HCT116 (cell line): ENCODE measurements at regions not wholly inside any gene's neighbourhood (a gene's known extent, or its start where the extent isn't known, plus 50 kb on each side); places are given as distances from the start of the nearest gene placed in this dataset.

Experiments
- ATAC-seq: fragments of 200-7000 bp; cut with Tn5 transposase; 2 replicates; pipeline ENCODE4 v1.9.1; 2020; ENCODE audit warnings: mild to moderate bottlenecking, moderate library complexity
- BruUV-seq: library from RNA; stranded (reverse); fragments of 400-500 nt; replicated peaks from 2 replicates; lab custom pipeline; 2021; lab: Mats Ljungman, UMichigan
- CTCF ChIA-PET: fragments of 300-600 bp; sonication (Branson Sonifier 250); formaldehyde crosslinking; loops from one replicate; lab custom pipeline; 2021; ENCODE audit warnings: antibody characterized with exemption; lab: Charles Lee
- POLR2A ChIA-PET: fragments of 300-600, 350-600 bp; sonication (Branson Sonifier 250); formaldehyde crosslinking; loops from one replicate; lab custom pipeline; 2021; ENCODE audit warnings: antibody characterized with exemption; lab: Charles Lee
- RAD21 ChIA-PET, 2 experiments: fragments of 300-600 bp; sonication (Branson Sonifier 250); formaldehyde crosslinking; loops; one replicate each; lab custom pipeline; 2023; ENCODE audit warnings: low total read pairs in 2 of 2; ENCODE audit not compliant: uncharacterized antibody in 2 of 2, unreplicated experiment in 2 of 2, low non-redundant PET in 1 of 2; lab: Charles Lee
- DNase-seq: peaks from one replicate; pipeline ENCODE4 v3.0.0-alpha.2; 2010; ENCODE audit warnings: low read depth, low spot score
- H2AFZ ChIP-seq: fragments of 200-600 bp; shearing (Covaris generic), sonication (generic); 2 replicates; pipeline ENCODE4 v1.6.1; 2017; ENCODE audit warnings: low read depth, mixed run types, mixed read lengths, antibody characterized with exemption, low read length; ENCODE audit not compliant: poor library complexity, severe bottlenecking
- H3K27ac ChIP-seq: 2 replicates; pipeline ENCODE4 v1.5.1; 2012; ENCODE audit warnings: low read depth, low read length
- H3K27me3 ChIP-seq: fragments of 200-600 bp; sonication (generic); 2 replicates; pipeline ENCODE4 v1.6.1; 2016; ENCODE audit warnings: mixed run types, low read length, mixed read lengths; ENCODE audit not compliant: insufficient read depth
- H3K36me3 ChIP-seq, 2 experiments: fragments of 200-500 bp in 1 of 2; fragments of 200-600 bp in 1 of 2; sonication (Bioruptor generic) in 1 of 2; sonication (generic) in 1 of 2; 2 replicates each; pipeline versions ENCODE4 v1.5.1 to v1.6.1; 2014 to 2016; ENCODE audit warnings: low read length in 2 of 2, inconsistent platforms in 1 of 2, mixed read lengths in 1 of 2, mixed run types in 1 of 2; ENCODE audit not compliant: insufficient read depth in 2 of 2, control insufficient read depth in 1 of 2
- H3K4me1 ChIP-seq, 2 experiments: fragments of 200-600 bp in 1 of 2; sonication (generic) in 1 of 2; 2 replicates each; pipeline versions ENCODE4 v1.5.1 to v1.6.1; 2012 to 2017; ENCODE audit warnings: low read length in 2 of 2, inconsistent platforms in 1 of 2, mild to moderate bottlenecking in 1 of 2, mixed read lengths in 1 of 2, mixed run types in 1 of 2, moderate library complexity in 1 of 2; ENCODE audit not compliant: insufficient read depth in 2 of 2, control insufficient read depth in 1 of 2
- H3K4me2 ChIP-seq: fragments of 200-600 bp; sonication (generic); 2 replicates; pipeline ENCODE4 v1.6.1; 2017; ENCODE audit warnings: mixed run types, low read length, mixed read lengths
- H3K4me3 ChIP-seq, 2 experiments: fragments of 200-600 bp in 1 of 2; sonication (generic) in 1 of 2; replicated peaks in 1 of 2; 2 replicates each; pipeline ENCODE4 v1.5.1; 2011 to 2016; ENCODE audit warnings: low read length in 2 of 2, control low read depth in 1 of 2, low read depth in 1 of 2, mild to moderate bottlenecking in 1 of 2, mixed read lengths in 1 of 2, mixed run types in 1 of 2
- H3K79me2 ChIP-seq: fragments of 200-600 bp; sonication (generic); 2 replicates; pipeline ENCODE4 v1.6.1; 2017; ENCODE audit warnings: mild to moderate bottlenecking, mixed run types, low read length, moderate library complexity, mixed read lengths; ENCODE audit not compliant: insufficient read depth
- H3K9ac ChIP-seq: fragments of 200-600 bp; sonication (generic); 2 replicates; pipeline ENCODE4 v1.6.1; 2016; ENCODE audit warnings: low read length, mixed read lengths
- H3K9me2 ChIP-seq: fragments of 200-600 bp; sonication (generic), shearing (Covaris generic); 2 replicates; pipeline ENCODE4 v1.6.1; 2017; ENCODE audit warnings: mixed run types, mild to moderate bottlenecking, moderate library complexity; ENCODE audit not compliant: insufficient read depth
- H3K9me3 ChIP-seq, 2 experiments: fragments of 200-500 bp in 1 of 2; fragments of 200-600 bp in 1 of 2; sonication (Bioruptor generic) in 1 of 2; sonication (generic) in 1 of 2; 2 replicates each; pipeline ENCODE4 v1.6.1; 2014 to 2017; ENCODE audit warnings: low read length in 2 of 2, mixed read lengths in 2 of 2, inconsistent platforms in 1 of 2, low read depth in 1 of 2, mild to moderate bottlenecking in 1 of 2, mixed run types in 1 of 2, moderate library complexity in 1 of 2; ENCODE audit not compliant: control insufficient read depth in 1 of 2, insufficient read depth in 1 of 2
- H4K20me1 ChIP-seq: fragments of 200-600 bp; sonication (generic), shearing (Covaris generic); 2 replicates; pipeline ENCODE4 v1.6.1; 2017; ENCODE audit warnings: mixed run types, mild to moderate bottlenecking, moderate library complexity; ENCODE audit not compliant: insufficient read depth
- CBX3 ChIP-seq: IDR thresholded peaks from 2 replicates; pipeline ENCODE4 v1.6.1; 2012; ENCODE audit warnings: low read depth
- EGR1 ChIP-seq: IDR thresholded peaks from 2 replicates; pipeline ENCODE4 v1.6.1; 2012; ENCODE audit warnings: low read depth
- ELF1 ChIP-seq: IDR thresholded peaks from 2 replicates; pipeline ENCODE4 v1.6.1; 2012; ENCODE audit warnings: low read depth, borderline replicate concordance
- POLR2A ChIP-seq: IDR thresholded peaks from 2 replicates; pipeline ENCODE4 v1.7.0; 2011; ENCODE audit warnings: borderline replicate concordance; ENCODE audit not compliant: insufficient read depth, insufficient read length; ENCODE audit errors: extremely low read depth
- intact Hi-C: fragments of 100-400 bp; cut with micrococcal nuclease; formaldehyde crosslinking; loops from 2 replicates; pipeline ENCODE4 v1.10.0; 2022
- TF ChIP-seq, protein P1 (sequence below): IDR thresholded peaks from 2 replicates; pipeline ENCODE4 v1.6.1; 2012; ENCODE audit warnings: low read depth
- TF ChIP-seq, protein P2 (sequence below), 3 experiments: fragments of 200-600 bp in 1 of 3; sonication (generic) in 1 of 3; IDR thresholded peaks in 2 of 3; conservative IDR thresholded peaks in 1 of 3; 2 replicates each; pipeline ENCODE4 v1.5.1; 2012 to 2017; ENCODE audit warnings: low read depth in 2 of 3, low read length in 2 of 3, antibody characterized with exemption in 1 of 3, borderline replicate concordance in 1 of 3, control low read depth in 1 of 3, mild to moderate bottlenecking in 1 of 3, mixed read lengths in 1 of 3, mixed run types in 1 of 3, moderate library complexity in 1 of 3; ENCODE audit not compliant: insufficient read depth in 1 of 3
- TF ChIP-seq, protein P3 (sequence below): IDR thresholded peaks from 2 replicates; pipeline ENCODE4 v1.6.1; 2011; ENCODE audit warnings: mild to moderate bottlenecking, low read length, moderate library complexity; ENCODE audit not compliant: insufficient replicate concordance; ENCODE audit errors: extremely low read depth

GRCh38 chr16:54576785-54577184 lies 290.2 kb upstream of the IRX3 start:
- DNase-seq (no peak), ATAC-seq (no peak)
- H3K9me3 ChIP-seq: no peaks in the 10 kb centered on the region
- no peak overlapping the region for H3K27ac ChIP-seq
- no peak overlapping the region for H3K4me3 ChIP-seq
- no peaks in the 10 kb centered on the region for H3K4me1 ChIP-seq
- H3K36me3 ChIP-seq: no peaks in the 10 kb centered on the region
- no peak overlapping the region for H3K4me2 ChIP-seq
- no peak overlapping the region for H2AFZ ChIP-seq
- RAD21 ChIA-PET: no interaction called here
- BruUV-seq: no TSS peak
- H3K9me2 ChIP-seq: no peaks in the 10 kb centered on the region
- no peaks in the 10 kb centered on the region for H3K79me2 ChIP-seq
- intact Hi-C loops: no loop called here
- no peak for TF ChIP-seq EGR1
- TF ChIP-seq ELF1: no peak
- no peak for TF ChIP-seq POLR2A
- TF ChIP-seq CBX3: no peak
- H4K20me1 ChIP-seq: no peaks in the 10 kb centered on the region
- H3K9ac ChIP-seq: no peak overlapping the region
- POLR2A ChIA-PET: no interaction called here
- CTCF ChIA-PET: no interaction called here
- peaks cover 18% of the 10 kb centered on the region; the same call in 1 of the 2 replicates for H3K27me3 ChIP-seq

DNA sequence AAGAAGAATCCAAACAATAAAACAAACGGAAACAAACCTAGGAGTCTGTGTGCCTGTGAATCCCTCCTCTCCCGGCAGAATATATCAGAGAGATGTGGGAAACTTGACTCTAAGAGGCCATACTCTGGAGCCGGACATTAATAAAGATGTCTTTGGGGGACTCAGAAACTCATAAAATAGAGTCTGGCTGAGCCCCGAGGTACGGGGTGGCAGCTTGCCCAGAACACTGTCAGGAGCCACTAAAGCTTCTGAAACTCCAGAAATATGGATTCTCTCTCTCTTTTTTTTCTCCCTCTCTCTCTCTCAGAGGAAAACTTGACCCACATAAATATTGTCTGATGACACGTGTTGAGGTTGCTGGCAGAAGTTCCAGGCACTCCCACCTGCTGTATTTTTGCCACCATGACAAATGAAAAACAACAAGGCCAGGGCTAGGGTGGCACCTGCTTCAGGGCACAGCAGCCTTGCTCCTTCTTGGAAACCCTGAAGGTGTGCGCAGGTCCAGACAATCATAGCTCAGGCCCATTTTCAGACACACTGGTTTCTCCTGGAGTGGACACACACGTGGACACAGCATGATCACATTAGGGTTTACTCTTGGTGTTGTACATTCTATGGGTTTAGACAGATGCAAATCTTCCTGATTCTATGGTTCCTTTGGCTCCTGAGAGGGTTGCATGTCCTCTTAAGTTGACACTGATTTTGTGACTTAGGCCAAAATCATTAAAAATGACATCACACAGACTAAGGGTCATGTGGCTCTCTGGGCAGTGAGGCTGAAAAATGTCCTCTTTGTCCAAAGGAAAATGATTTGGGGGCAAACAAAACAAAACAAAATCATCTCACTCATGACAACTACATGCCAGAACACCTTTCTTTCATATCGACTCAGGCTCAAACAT lies 282.6 kb upstream of the IRX3 start:
- intact Hi-C loops: no loop called here
- ATAC-seq (no peak), DNase-seq (no peak)
- H3K36me3 ChIP-seq: no peaks in the 10 kb centered on the region
- no peak overlapping the region for H3K27ac ChIP-seq
- H2AFZ ChIP-seq: no peak overlapping the region
- ChIA-PET POLR2A (no interaction called here), CTCF (no interaction called here), RAD21 (no interaction called here)
- no peak overlapping the region for H3K9ac ChIP-seq
- H3K27me3 ChIP-seq: peaks cover 7% of the 10 kb centered on the region; the same call in 1 of the 2 replicates
- no peaks in the 10 kb centered on the region for H3K9me2 ChIP-seq
- TF ChIP-seq POLR2A: no peak
- TF ChIP-seq, protein P1, sequence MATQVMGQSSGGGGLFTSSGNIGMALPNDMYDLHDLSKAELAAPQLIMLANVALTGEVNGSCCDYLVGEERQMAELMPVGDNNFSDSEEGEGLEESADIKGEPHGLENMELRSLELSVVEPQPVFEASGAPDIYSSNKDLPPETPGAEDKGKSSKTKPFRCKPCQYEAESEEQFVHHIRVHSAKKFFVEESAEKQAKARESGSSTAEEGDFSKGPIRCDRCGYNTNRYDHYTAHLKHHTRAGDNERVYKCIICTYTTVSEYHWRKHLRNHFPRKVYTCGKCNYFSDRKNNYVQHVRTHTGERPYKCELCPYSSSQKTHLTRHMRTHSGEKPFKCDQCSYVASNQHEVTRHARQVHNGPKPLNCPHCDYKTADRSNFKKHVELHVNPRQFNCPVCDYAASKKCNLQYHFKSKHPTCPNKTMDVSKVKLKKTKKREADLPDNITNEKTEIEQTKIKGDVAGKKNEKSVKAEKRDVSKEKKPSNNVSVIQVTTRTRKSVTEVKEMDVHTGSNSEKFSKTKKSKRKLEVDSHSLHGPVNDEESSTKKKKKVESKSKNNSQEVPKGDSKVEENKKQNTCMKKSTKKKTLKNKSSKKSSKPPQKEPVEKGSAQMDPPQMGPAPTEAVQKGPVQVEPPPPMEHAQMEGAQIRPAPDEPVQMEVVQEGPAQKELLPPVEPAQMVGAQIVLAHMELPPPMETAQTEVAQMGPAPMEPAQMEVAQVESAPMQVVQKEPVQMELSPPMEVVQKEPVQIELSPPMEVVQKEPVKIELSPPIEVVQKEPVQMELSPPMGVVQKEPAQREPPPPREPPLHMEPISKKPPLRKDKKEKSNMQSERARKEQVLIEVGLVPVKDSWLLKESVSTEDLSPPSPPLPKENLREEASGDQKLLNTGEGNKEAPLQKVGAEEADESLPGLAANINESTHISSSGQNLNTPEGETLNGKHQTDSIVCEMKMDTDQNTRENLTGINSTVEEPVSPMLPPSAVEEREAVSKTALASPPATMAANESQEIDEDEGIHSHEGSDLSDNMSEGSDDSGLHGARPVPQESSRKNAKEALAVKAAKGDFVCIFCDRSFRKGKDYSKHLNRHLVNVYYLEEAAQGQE: no peak
- TF ChIP-seq, protein P2, sequence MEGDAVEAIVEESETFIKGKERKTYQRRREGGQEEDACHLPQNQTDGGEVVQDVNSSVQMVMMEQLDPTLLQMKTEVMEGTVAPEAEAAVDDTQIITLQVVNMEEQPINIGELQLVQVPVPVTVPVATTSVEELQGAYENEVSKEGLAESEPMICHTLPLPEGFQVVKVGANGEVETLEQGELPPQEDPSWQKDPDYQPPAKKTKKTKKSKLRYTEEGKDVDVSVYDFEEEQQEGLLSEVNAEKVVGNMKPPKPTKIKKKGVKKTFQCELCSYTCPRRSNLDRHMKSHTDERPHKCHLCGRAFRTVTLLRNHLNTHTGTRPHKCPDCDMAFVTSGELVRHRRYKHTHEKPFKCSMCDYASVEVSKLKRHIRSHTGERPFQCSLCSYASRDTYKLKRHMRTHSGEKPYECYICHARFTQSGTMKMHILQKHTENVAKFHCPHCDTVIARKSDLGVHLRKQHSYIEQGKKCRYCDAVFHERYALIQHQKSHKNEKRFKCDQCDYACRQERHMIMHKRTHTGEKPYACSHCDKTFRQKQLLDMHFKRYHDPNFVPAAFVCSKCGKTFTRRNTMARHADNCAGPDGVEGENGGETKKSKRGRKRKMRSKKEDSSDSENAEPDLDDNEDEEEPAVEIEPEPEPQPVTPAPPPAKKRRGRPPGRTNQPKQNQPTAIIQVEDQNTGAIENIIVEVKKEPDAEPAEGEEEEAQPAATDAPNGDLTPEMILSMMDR (IDR thresholded peaks at IDR 0.05 in 2 of 3, conservative IDR thresholded peaks at IDR 0.05 in 1 of 3; ENCODE audit: borderline replicate concordance in 1 of 3, insufficient read depth in 1 of 3, low read depth in 2 of 3, low read length in 2 of 3): no peak
- TF ChIP-seq, protein P3, sequence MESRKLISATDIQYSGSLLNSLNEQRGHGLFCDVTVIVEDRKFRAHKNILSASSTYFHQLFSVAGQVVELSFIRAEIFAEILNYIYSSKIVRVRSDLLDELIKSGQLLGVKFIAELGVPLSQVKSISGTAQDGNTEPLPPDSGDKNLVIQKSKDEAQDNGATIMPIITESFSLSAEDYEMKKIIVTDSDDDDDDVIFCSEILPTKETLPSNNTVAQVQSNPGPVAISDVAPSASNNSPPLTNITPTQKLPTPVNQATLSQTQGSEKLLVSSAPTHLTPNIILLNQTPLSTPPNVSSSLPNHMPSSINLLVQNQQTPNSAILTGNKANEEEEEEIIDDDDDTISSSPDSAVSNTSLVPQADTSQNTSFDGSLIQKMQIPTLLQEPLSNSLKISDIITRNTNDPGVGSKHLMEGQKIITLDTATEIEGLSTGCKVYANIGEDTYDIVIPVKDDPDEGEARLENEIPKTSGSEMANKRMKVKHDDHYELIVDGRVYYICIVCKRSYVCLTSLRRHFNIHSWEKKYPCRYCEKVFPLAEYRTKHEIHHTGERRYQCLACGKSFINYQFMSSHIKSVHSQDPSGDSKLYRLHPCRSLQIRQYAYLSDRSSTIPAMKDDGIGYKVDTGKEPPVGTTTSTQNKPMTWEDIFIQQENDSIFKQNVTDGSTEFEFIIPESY: no peak
- no peaks in the 10 kb centered on the region for H3K9me3 ChIP-seq
- H4K20me1 ChIP-seq: no peaks in the 10 kb centered on the region
- no peak overlapping the region for H3K4me3 ChIP-seq
- H3K4me2 ChIP-seq: no peak overlapping the region
- no peaks in the 10 kb centered on the region for H3K79me2 ChIP-seq
- no peaks in the 10 kb centered on the region for H3K4me1 ChIP-seq
- no TSS peak for BruUV-seq
